HG03139 (cell line): ENCODE measurements at regions not wholly inside any gene's neighbourhood (a gene's known extent, or its start where the extent isn't known, plus 50 kb on each side); places are given as distances from the start of the nearest gene placed in this dataset.
A peak's percentile ranks its signal among the peaks of the same experiment; 100 is the strongest.
"Not testable (repeated sequence)": the region's sequence is repeated elsewhere in the genome, so short reads cannot be mapped to it uniquely, and the experiment has no call there.

Experiments used
- ATAC-seq: cut with Tn5 transposase; IDR thresholded peaks from one replicate; pipeline ENCODE4 v1.9.1; 2021; ENCODE audit not compliant: unreplicated experiment

- ATAC-seq = no peak
Measured at GRCh38 chr10:57599440-57599839, 668.3 kb downstream of the IPMK start.

- ATAC-seq = no peak
Measured at GRCh38 chr10:57593983-57594573, 673.6 kb downstream of the IPMK start.

- no peak for ATAC-seq
Measured at GRCh38 chr10:57579926-57580325, 687.8 kb downstream of the IPMK start.

GRCh38 chr10:57562211-57562610 lies 705.5 kb downstream of the IPMK start:
- no peak for ATAC-seq

DNA sequence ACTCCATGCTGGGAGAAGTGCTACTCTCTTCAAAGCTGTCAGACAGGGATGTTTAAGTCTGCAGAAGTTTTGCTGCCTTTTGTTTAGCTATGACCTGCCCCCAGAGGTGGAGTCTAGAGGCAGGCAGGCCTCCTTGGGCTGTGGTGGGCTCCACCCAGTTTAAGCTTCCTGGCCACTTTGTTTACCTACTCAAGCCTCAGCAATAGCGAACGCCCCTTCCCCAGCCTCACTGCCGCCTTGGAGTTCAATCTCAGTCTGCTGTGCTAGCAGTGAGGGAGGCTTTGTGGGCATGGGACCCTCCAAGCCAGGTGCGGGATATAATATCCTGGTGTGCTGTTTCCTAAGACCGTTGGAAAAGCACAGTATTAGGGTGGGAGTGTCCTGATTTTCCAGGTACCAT lies 715.9 kb downstream of the IPMK start:
- ATAC-seq = not testable (repeated sequence)

DNA sequence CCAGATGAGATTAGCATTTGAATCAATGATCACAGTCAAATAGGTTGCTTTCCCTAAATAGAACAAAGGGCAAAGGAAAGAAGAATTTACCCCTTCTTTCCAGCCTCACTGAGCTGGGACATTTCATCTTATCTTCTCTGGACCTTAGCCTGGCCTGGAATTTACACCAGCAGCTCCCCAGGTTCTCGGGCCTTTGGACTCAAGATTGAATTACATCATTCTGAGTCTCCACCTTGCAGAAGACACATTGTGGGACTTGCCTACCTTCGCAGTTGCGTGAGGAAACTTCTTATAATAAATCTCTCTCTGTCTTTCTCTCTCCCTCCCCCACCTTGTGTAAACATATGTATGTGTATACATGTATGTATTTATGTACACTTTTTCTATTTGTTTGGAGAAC lies 732.4 kb downstream of the IPMK start:
- ATAC-seq = no peak

DNA sequence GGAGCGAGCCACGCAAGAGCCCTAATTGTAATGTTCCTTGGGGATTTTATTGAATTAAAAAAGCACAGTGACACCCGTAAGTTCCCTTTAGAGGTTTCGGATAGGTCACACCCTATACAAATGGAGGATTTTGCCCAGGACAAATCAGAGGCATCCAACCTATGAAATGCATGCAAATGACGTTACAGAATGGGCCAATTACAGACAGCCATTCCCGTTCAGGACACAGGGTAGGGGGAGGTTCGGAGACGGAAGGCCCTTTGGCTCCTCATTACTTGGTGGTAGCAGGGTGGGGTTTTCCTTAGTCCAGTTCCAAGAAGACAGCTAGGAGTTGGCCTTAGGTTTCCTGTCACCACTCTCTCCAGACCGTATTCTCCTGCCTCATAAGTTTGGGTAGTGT lies 754.1 kb downstream of the IPMK start:
- ATAC-seq = no peak

DNA sequence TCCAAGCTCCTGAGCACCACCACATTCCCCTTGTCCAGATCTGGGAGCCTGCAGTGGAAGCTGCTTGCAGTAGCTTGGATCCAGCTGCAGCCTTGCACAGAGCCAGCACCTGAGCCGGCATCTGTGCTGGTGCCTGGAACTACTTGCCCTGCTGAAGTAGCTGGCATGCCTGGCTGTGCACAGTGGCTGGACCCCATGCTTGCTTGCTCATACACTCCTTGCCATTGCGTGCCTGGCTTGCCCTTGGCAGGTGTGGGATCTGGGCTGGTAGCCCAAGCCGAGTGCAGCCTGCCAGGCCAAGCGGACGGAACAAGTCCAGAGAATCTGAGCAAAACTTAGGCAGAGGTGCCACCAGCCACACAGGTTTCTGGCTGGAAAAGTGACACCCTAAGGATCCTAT lies 759.9 kb downstream of the IPMK start:
- no peak for ATAC-seq

- no peak for ATAC-seq
Measured at GRCh38 chr10:57506414-57507094, 761.1 kb downstream of the IPMK start.

GRCh38 chr10:57494486-57494885 lies 773.2 kb downstream of the IPMK start:
- ATAC-seq = no peak

DNA sequence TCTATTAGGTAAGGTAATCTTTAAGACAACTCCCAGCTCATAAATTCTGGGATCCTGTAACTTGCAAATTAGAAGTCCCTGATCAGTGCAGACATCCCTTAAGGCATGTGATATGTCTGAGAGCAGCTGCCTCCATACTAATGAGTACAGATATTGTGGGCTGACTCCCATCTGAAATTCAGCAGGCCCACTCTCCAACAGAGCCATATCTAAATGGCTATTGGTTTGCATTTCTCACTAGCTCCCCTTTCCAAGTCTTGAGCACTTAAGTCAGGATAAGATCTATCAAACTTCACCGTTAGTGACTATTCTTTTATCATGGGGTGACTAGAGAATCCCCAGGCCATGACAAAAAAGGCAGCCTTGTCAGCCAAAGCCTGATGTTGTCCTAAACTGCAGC lies 785.4 kb downstream of the IPMK start:
- no peak for ATAC-seq

GRCh38 chr10:57472823-57473619 lies 794.7 kb downstream of the IPMK start:
- ATAC-seq = no peak

DNA sequence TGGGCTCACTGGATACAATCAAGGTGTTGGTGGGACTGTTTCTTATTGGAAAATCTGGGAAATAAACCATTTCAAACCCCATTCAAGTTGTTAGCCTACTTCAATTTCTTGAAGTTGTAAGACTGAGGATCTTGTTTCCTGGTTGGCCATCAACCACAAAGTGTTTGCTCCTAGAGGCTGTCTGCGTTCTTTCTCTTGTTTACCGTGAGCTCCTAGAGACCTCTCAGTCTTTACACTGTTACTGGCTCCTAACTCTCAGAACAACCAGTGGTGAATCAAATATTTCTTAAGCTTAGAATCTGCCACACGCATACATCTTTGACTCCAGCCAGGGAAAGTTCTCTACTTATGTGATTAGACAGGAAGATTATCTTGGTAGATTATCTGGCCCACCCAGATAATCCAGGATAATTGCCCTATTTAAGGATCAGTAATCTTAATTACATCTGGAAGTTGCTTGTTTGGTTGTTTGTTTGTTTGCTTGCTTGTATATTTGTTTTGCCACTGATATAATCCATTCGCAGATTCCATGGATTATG lies 798.7 kb downstream of the IPMK start:
- no peak for ATAC-seq

DNA sequence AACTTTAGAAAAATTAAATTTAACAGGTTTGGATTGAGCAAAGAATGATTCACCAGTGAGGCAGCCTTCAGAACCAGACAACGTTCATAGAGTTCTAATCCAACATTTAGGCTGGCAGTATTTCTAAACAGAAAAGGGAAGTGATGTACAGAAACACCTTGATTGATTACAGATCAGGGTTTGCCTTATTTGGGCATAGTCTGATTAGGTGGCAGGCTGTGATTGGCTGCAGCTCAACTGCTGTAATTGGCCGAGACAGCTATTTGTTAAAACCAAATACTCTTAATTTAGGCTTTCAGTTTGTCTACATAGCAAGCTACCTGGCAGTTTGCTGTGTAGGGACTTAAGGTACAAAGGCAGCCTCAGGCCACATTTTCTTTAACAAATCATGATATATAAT lies 802.5 kb downstream of the IPMK start:
- ATAC-seq = no peak

DNA sequence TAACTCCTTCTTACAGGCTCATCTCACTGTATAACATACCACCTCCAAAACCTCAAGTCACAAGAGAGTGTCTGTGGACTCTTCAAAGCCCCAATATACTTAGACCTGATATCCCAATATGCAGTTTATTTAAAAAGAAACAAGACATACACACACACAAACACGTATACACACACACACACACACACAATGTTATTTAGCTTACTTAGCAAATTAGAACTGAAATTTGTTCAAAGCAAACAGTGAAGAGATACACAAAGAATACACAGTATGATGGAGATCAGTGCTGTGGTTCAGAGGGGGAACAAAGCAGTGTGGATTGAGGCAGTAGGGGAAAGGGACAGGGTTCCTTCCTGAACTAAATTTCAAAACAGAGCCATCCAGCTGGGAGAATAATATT lies 807.2 kb downstream of the IPMK start:
- ATAC-seq = no peak

DNA sequence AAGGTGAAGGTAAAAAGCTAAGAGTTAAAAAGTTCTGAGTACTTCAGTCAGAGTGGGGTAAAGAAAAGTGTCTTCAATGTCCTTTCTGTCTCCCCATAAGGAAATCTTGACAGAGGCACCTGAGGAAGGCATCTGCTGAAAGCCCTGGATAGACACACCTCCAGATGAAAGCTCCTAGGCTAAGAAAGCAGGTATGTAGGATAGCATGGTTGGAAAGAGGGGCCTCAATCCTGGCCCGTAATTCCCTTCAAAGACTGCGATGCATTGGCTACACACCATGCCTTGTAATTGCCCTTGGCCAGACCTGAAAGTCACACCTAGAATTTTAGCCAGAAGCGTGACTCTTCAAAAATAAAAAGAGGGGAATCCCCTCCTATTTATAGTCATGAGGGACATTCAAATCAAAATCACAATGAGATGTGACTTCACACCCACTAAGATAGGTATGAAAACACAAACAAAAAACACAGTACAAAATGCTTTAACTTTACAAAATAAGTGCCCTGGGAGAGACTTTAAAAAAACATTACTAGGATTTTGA lies 809.7 kb downstream of the IPMK start:
- no peak for ATAC-seq

DNA sequence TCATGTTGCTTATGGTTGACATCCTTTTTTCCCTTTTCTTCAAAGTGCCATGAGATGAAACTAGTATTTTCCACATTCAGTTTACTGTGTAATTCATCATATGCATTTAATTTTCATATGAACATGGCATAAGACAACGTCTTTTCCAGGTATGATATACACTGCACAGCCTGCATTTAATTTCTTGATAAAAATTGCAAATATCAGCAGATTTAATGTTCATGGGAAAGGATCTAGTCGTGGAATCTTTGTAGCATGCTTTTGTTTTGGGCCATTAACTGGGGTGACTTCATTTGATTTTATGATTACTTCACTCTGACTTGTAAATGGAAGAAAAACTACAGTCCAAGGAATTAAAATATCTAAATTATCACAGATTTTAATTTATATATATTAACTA lies 837.3 kb downstream of the IPMK start:
- no peak for ATAC-seq

DNA sequence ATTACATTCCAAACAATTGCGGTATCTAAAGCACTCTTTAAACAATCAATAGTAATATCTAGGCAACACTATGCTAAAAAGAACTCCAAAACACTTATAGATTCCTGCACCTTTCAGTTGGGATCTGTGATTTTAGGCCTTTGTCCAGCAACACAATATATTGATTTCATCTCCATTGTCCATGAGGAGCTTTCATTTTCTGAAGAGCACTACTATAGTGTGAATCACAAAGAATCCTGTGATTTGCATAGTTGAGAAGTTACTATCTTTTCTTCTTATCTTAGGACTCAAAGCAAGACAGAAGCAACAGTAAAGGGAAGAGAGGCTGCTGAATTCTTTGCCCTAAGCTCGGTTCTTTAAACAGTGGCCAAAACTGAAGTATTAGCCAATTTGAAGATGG lies 846.8 kb downstream of the IPMK start:
- no peak for ATAC-seq

DNA sequence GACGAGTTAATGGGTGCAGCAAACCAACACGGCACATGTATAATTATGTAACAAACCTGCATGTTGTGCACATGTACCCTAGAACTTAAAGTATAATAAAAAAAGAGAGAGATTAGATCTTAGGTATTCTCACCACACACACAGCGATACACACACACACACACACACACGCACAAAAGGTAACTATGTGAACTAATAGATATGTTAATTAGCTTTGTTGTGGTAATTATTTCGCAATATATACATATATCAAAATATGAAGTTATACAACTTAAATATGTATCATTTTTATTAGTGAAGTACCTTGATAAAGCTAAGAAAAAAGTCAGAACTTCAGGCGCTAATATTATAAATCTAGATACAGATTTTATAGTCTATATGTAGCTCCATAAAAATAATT lies 849.2 kb downstream of the IPMK start:
- no peak for ATAC-seq

DNA sequence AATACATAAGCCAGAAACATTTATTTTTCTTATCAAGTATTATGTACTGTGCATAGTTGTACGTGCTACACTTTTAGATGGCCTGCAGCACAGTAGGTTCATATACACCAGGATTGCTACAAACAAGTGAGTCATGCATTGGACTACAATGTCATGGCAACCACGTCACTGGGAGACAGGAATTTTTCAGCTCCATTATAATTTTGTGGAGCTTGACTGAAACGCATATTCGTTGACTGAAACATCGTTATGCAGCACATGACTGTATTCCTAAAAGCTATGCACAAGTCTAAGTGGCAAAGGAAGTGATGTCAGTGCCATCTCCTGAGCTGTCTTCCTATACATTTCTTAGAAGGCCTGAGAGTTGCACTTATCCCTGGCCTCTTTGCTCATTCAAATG lies 871.8 kb downstream of the IPMK start:
- no peak for ATAC-seq

DNA sequence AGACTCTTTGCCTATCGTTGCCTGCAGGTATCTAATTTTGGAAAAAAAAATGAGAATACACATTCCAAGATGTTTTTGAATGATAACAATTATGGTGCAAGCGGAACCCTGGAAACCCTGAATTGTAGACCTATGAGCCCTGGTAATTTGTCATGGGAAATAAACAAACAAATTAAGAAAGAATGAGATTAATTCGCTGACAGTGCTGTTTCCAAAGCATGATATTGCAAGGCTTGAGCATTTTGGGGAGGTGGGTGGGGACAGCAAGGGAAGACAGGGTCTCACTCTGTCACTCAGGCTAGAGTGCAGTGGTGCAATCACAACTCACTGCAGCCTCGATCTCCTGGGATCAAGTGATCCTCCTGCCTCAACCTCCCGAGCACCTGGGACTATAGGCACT lies 900.3 kb downstream of the IPMK start:
- ATAC-seq = no peak

DNA sequence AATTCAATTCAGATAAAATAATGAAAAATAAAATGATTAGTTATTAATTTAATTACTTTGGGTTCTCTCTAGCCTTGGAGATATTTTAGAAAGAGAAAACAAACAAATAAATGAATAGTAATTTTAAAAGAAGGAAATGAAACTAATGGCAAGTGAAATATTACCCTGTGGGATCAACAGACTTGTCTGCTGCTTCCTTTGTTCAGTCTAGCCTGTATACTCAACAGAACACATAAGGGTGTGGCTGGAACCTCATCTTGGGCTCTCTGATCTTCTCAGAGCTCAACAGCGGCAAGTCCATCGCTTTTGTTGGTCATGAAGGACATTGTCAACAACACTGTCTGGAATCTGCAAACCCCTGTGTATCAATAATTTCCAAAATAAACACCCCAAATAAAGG lies 904.9 kb downstream of the IPMK start:
- peak; percentile 93 for ATAC-seq
